ENCODE measurements at regions not wholly inside any gene's neighbourhood (a gene's known extent, or its start where the extent isn't known, plus 50 kb on each side); places are given as distances from the start of the nearest gene placed in this dataset.
"Not testable (repeated sequence)": the region's sequence is repeated elsewhere in the genome, so short reads cannot be mapped to it uniquely, and the experiment has no call there.

DNA sequence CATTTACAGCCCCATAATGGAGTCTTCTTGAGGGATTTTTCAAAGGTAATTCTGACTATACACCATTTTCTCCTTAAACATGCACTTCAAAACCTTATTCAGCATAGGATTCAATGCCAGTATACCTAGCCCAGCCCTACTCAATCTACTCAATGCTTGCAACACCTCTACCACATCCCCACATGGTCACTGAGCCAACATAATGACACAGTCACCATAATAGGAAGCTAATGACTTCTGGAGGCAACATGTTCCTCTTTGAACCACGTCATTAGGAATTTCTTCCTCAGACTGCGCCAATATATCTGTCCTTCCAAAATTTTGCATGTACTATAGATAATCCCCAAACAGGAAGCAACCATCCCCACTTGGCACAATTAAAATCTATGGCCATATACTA, 153.9 kb upstream of the SETMAR start:
- DNase-seq (ENCODE audit: low read depth in 2 of 2), result no peak

DNA sequence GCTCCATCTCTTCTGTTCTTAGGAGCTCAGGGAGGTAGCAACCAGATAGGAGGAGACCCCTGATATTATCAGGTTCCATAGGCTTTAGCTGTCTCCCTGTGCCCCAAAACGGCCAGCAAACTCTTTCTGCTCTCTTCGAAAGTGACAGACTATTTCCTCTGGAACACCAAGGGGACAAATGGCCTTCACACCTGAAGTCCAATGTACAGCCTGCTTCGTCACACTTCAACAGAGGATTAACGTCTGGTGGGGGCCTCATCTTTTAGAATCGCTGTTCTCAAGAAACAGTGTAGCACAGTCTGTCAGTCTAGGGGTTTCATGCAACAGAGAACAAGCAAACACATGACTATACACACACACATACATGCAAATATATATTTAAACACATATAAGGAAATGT, 152.4 kb upstream of the SETMAR start:
- no peak for DNase-seq (ENCODE audit: low read depth in 2 of 2)

GRCh38 chr3:4151859-4152258, 151.3 kb upstream of the SETMAR start:
- no peak for DNase-seq (ENCODE audit: low read depth in 2 of 2)

- no peak for DNase-seq (ENCODE audit: low read depth in 2 of 2)
Observed at GRCh38 chr3:4153771-4154170, 149.4 kb upstream of the SETMAR start.

DNA sequence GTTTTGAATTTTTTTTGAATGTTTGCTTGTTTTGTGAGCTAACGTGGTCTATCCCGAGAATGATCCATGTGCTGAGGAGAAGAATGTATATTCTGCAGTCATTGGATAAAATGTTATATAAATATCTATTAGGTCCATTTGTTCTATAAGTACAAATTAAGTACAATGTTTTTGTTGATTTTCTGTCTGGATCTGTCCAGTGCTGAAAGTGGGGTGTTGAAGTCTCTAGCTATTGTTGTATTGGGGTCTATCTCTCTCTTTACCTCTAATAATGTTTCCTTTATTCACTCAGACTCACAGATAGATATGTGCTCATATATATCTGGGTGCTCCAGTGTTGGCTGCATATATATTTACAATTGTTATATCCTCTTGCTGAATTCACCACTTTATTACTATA, 144.8 kb upstream of the SETMAR start:
- DNase-seq (ENCODE audit: low read depth in 2 of 2), result no peak

DNA sequence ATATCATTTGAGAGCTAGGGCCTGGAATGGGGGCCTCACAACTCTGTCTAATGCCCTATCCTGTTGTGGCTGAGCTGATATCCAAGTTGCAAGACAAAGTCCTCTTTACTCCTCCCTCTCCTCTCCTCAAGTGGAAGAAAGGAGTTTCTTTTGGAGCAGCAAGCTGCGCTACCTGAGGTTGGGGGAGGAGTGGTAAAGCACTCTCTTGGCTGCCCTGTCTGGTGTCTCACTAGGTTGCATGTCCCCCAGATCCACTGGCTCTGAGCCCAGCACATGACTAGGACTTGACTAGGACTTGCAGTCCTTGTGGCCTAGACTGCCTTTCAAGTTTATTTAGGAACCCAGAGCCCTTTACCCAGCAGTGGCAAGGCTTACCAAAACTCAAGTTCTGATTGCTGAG, 141.1 kb upstream of the SETMAR start:
- DNase-seq (ENCODE audit: low read depth in 2 of 2), result no peak

GRCh38 chr3:4163011-4163410, 140.2 kb upstream of the SETMAR start:
- DNase-seq (ENCODE audit: low read depth in 2 of 2), result no peak

GRCh38 chr3:4166540-4166939, 136.6 kb upstream of the SETMAR start:
- no peak for DNase-seq (ENCODE audit: low read depth in 2 of 2)

GRCh38 chr3:4167230-4167629, 135.9 kb upstream of the SETMAR start:
- not testable (repeated sequence) for DNase-seq (ENCODE audit: low read depth in 2 of 2)

DNA sequence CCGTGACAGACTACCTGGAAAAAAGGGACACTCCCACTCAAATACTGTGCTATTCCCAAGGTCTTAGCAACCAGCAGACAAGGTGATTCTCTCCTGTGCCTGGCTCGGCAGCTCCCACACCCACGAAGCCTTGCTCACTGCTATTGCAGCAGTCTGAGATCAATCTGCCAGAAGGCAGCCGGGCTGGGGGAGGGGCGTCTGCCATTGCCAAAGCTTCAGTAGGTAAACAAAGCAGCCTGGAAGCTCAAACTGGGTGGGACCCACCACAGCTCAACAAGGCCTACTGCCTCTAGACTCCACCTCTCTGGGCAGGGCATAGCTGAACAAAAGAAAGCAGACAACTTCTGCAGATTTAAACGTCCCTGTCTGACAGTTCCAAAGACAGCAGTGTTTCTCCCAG, 128.4 kb upstream of the SETMAR start:
- no peak for DNase-seq (ENCODE audit: low read depth in 2 of 2)

DNA sequence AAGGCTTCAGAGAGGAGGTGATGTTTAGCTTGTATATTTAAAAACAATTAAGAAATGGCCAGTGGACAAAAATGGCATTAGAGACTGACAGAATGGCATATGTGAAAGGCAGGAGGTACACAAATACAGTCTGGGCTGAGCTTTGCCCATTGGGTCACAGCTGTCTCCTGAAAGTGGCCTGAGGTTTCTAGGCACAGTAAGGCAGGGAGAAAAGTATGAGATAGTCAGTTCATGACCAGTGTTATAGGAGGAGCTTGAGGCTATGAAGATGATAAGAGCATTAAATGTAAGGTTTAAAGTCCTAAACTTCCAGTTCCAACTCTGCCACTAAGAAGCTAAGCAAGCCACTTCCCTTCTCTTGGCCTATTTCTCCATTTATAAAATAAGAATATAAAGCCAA, 111.2 kb upstream of the SETMAR start:
- no peak for DNase-seq (ENCODE audit: low read depth in 2 of 2)

- no peak for DNase-seq (ENCODE audit: low read depth in 2 of 2)
Observed at GRCh38 chr3:4195006-4195405, 108.2 kb upstream of the SETMAR start.

DNA sequence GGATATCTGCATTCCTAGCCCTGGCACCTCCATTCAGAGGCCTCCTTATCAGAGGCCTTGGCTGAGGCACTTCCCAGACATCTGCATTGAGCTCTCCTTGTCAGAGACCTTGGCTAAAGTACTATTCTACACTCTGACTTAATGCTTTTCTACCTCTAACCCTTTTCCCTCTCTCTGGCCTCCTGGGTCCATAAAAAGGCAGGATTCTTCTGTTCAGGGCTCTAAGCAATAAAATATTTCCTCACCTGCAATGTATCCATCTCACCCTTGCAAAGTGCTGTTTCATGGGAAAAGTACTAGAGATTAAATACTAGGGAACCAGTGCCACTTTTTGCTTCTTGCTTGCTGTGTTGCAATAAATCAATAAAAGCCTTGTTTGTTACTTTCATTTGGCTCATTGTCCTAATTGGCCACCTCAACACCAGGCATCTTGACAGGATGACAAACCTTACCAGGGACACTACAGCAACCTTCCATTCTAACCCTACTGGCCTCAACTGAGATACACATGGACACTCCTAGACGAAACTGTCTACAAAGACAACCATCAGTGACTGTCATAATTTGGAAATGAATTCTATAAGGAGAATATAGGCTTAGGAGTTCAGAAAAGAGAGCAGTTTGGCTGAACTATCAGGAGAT, 106.5 kb upstream of the SETMAR start:
- no peak for DNase-seq (ENCODE audit: low read depth in 2 of 2)

DNA sequence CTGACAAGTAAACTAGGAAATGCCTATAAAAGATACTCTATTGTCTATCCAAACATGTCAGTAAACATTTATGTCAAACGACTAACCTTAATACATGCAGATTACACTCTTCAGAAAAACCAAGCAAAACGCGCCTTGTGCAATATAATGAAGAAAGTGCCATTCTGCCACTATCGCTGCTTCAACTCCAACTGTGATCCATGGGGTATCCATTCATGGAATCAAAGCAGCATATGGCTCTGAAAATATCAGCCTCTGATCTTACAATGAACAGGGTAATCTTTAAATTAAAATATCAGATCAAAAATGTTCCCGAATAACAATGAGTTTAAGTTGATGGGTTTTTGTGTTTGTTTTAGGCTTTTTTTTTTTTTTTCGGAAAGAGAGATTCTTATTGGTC, 105.5 kb upstream of the SETMAR start:
- DNase-seq (ENCODE audit: low read depth in 2 of 2), result no peak

DNA sequence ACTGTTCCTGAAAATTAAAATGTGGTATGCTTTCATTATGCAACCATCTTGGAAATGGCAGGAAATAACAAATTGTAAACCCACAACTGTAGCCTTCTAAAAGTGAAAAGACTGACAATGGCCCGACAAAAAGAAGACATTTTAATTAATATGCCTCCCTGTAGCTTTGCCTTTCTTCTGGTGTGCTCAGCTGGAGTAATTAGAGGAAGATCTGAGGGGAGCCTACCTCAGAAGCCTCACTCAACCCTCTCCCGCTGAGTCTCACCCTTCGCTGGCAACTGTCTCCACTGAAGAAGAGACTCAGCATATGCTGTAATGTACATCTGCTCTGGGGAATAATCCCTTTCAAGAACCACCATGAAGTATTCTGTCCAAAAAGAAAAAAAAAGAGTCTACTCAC, 104.7 kb upstream of the SETMAR start:
- DNase-seq (ENCODE audit: low read depth in 2 of 2), result no peak

- not testable (repeated sequence) for DNase-seq (ENCODE audit: low read depth in 2 of 2)
Observed at GRCh38 chr3:4204776-4205175, 98.4 kb upstream of the SETMAR start.

GRCh38 chr3:4207672-4208071, 95.5 kb upstream of the SETMAR start:
- DNase-seq (ENCODE audit: low read depth in 2 of 2), result no peak

- DNase-seq (ENCODE audit: low read depth in 2 of 2), result no peak
Observed at GRCh38 chr3:4208556-4208955, 94.6 kb upstream of the SETMAR start.

DNA sequence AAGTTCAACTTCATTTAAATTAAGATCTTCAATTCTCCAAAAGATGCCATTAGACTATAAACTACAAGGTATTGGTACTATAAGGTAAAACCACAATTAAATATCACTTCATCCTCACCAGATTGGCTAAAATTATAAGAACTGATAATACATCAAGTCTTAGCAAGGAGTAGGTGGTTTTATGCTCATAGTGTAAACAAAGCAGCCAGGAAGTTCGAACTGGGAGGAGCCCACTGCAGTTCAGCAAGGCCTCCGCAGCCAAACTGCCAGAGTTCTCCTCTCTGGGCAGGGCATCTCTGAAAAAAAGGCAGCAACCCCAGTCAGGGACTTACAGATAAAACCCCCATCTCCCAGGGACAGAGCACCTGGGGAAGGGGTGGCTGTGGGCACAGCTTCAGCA, 91.6 kb upstream of the SETMAR start:
- DNase-seq (ENCODE audit: low read depth in 2 of 2), result no peak

GRCh38 chr3:4213420-4213819, 89.7 kb upstream of the SETMAR start:
- not testable (repeated sequence) for DNase-seq (ENCODE audit: low read depth in 2 of 2)

DNA sequence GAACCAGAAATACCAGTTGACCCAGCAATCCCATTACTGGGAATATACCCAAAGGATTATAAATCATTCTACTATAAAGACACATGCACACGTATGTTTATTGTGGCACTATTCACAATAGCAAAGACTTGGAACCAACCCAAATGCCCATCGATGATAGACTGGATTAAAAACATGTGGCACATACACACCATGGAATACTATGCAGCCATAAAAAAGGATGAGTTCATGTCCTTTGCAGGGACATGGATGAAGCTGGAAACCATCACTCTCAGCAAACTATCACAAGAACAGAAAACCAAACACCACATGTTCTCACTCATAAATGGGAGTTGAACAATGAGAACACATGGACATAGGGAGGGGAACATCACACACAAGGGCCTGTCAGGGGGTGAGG, 86.2 kb upstream of the SETMAR start:
- not testable (repeated sequence) for DNase-seq (ENCODE audit: low read depth in 2 of 2)

- no peak for DNase-seq (ENCODE audit: low read depth in 2 of 2)
Observed at GRCh38 chr3:4218456-4219226, 84.5 kb upstream of the SETMAR start.

GRCh38 chr3:4219227-4219568, 84.0 kb upstream of the SETMAR start:
- DNase-seq (ENCODE audit: low read depth in 2 of 2), result no peak

GRCh38 chr3:4220065-4220464, 83.1 kb upstream of the SETMAR start:
- DNase-seq (ENCODE audit: low read depth in 2 of 2), result no peak
